ENCODE measurements at regions not wholly inside any gene's neighbourhood (a gene's known extent, or its start where the extent isn't known, plus 50 kb on each side); places are given as distances from the start of the nearest gene placed in this dataset.

DNA sequence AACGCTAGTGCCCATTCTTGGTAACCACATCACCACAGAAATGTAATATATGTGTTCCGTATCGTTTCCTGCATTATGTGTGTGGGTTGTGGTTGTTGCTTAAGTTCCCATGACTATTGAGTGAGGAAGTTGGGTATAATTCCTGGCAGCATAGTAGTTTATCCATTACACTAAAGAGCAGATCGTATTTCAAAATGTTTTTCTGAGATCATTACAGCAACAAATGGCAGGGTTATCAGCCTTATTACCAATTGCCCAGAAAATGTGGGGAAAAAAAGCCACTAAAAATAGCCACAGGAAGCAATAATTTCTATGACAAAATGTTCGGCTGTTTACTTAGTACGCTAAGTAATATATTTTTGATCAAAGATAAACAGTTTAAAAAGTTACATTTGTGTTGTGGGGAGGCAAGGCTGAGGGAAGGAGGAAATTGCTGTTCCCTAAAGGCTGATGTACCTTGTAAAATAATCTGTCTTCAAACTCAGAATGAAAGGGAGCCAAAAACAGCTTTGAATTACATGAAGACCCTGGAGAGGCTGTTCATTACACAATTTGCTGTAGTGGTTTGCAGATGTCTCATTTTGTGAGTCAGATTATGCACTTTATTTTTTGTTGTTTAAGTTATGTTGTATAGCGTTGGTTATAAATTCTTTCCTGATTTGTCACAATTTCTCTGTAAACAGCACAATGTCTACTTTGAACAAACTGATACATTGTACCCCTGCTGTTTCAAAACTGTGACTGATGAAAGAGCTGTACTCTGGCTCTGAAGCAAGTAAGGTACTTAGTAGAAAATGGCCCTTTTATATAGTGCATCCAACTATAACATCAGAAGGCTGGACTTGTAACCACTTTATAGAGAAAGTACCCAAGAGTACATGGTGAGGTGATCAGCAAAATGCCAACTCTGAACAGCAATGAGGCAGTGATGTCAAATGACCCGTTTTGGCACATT lies 1028.5 kb downstream of the NR2F1-AS1 start:
- TF ChIP-seq CTCF (conservative IDR thresholded peaks at IDR 0.05 in 1 of 2, IDR thresholded peaks at IDR 0.05 in 1 of 2; ENCODE audit: low read depth in 1 of 2, low read length in 2 of 2), result no peak
- no peak for TF ChIP-seq EZH2 (IDR thresholded peaks at IDR 0.05; ENCODE audit: low read length, missing control alignments)

Data from fibroblast of lung (primary cell).